IMR-90 (cell line): ENCODE measurements at regions not wholly inside any gene's neighbourhood (a gene's known extent, or its start where the extent isn't known, plus 50 kb on each side); places are given as distances from the start of the nearest gene placed in this dataset.

Source experiments
- ATAC-seq: fragments of 200-7000 bp; cut with Tn5 transposase; 2 replicates; pipeline ENCODE4 v1.9.1; 2020; ENCODE audit warnings: low read depth, mild to moderate bottlenecking, moderate library complexity
- BruUV-seq: library from RNA; stranded (reverse); fragments of 400-500 nt; replicated peaks from 2 replicates; lab custom pipeline; 2021; lab: Mats Ljungman, UMichigan
- CTCF ChIA-PET: fragments of 300-600 bp; formaldehyde crosslinking; extraction: SDS; loops from one replicate; lab custom pipeline; 2021; ENCODE audit warnings: antibody characterized with exemption; lab: Yijun Ruan, JAX
- POLR2A ChIA-PET: fragments of 300-600 bp; sonication (Branson Sonifier 250); formaldehyde crosslinking; loops from one replicate; lab custom pipeline; 2022; ENCODE audit warnings: antibody characterized with exemption; ENCODE audit not compliant: unreplicated experiment; lab: Charles Lee
- DNase-seq: peaks from one replicate; pipeline ENCODE4 v3.0.0; 2013
- H2AFZ ChIP-seq: replicated peaks from 2 replicates; pipeline ENCODE3; 2013; ENCODE audit warnings: low read length, mild to moderate bottlenecking; ENCODE audit not compliant: poor library complexity
- H2AK5ac ChIP-seq: 2 replicates; pipeline ENCODE4 v1.6.1; 2013; ENCODE audit warnings: low read depth, low read length, inconsistent platforms
- H2AK9ac ChIP-seq: replicated peaks from 2 replicates; pipeline ENCODE3; 2013; ENCODE audit warnings: mild to moderate bottlenecking, low read depth, low read length, moderate library complexity; ENCODE audit not compliant: poor library complexity
- H2BK120ac ChIP-seq: 2 replicates; pipeline ENCODE4 v1.6.1; 2013; ENCODE audit warnings: low read depth, low read length, inconsistent platforms
- H2BK15ac ChIP-seq: 3 replicates; pipeline ENCODE4 v1.6.1; 2013; ENCODE audit warnings: low read depth, low read length, inconsistent platforms
- H2BK20ac ChIP-seq: 2 replicates; pipeline ENCODE4 v1.6.1; 2013; ENCODE audit warnings: low read depth, mild to moderate bottlenecking, inconsistent platforms, low read length, moderate library complexity
- H2BK5ac ChIP-seq: 2 replicates; pipeline ENCODE4 v1.6.1; 2013; ENCODE audit warnings: mild to moderate bottlenecking, low read depth, low read length, inconsistent platforms; ENCODE audit not compliant: poor library complexity, severe bottlenecking
- H3K14ac ChIP-seq: replicated peaks from 2 replicates; pipeline ENCODE4 v1.6.1; 2013; ENCODE audit warnings: low read depth, low read length, inconsistent platforms
- H3K18ac ChIP-seq: 2 replicates; pipeline ENCODE4 v1.6.1; 2013; ENCODE audit warnings: low read depth, low read length, control low read depth
- H3K23ac ChIP-seq: 2 replicates; pipeline ENCODE4 v1.6.1; 2013; ENCODE audit warnings: low read depth, low read length, inconsistent platforms
- H3K27ac ChIP-seq: 2 replicates; pipeline ENCODE4 v1.5.1; 2013; ENCODE audit warnings: mild to moderate bottlenecking, control low read depth, low read length; ENCODE audit not compliant: insufficient read depth
- H3K27me3 ChIP-seq: 2 replicates; pipeline ENCODE4 v1.6.1; 2013; ENCODE audit warnings: low read length; ENCODE audit not compliant: control insufficient read depth, insufficient read depth
- H3K36me3 ChIP-seq: 2 replicates; pipeline ENCODE4 v1.6.1; 2013; ENCODE audit warnings: low read length, mixed read lengths; ENCODE audit not compliant: control insufficient read depth, insufficient read depth
- H3K4ac ChIP-seq: 2 replicates; pipeline ENCODE4 v1.6.1; 2013; ENCODE audit warnings: low read depth, low read length, inconsistent platforms
- H3K4me1 ChIP-seq: 2 replicates; pipeline ENCODE4 v1.6.1; 2013; ENCODE audit warnings: low read length, mixed read lengths; ENCODE audit not compliant: control insufficient read depth, insufficient read depth
- H3K4me2 ChIP-seq: 2 replicates; pipeline ENCODE4 v1.6.1; 2013; ENCODE audit warnings: low read depth, mild to moderate bottlenecking, control low read depth, low read length, moderate library complexity
- H3K4me3 ChIP-seq: 2 replicates; pipeline ENCODE4 v1.5.1; 2013; ENCODE audit warnings: low read depth, mild to moderate bottlenecking, control low read depth, low read length, moderate library complexity; ENCODE audit not compliant: insufficient read depth
- H3K56ac ChIP-seq: 2 replicates; pipeline ENCODE4 v1.6.1; 2013; ENCODE audit warnings: low read length, inconsistent platforms; ENCODE audit not compliant: insufficient read depth; ENCODE audit errors: extremely low read depth
- H3K79me1 ChIP-seq, 2 experiments: 2 replicates each; pipeline ENCODE4 v1.6.1; 2013; ENCODE audit warnings: low read length in 2 of 2, inconsistent platforms in 1 of 2, low read depth in 1 of 2
- H3K9ac ChIP-seq: 2 replicates; pipeline ENCODE4 v1.6.1; 2013; ENCODE audit warnings: low read depth, low read length, control low read depth
- H3K9me1 ChIP-seq: 2 replicates; pipeline ENCODE4 v1.6.1; 2013; ENCODE audit warnings: low read length, inconsistent platforms; ENCODE audit not compliant: insufficient read depth
- H3K9me3 ChIP-seq: 2 replicates; pipeline ENCODE4 v1.6.1; 2013; ENCODE audit warnings: low read length; ENCODE audit not compliant: control insufficient read depth, insufficient read depth
- H4K20me1 ChIP-seq: 2 replicates; pipeline ENCODE4 v1.6.1; 2013; ENCODE audit warnings: low read length, inconsistent platforms; ENCODE audit not compliant: insufficient read depth
- H4K5ac ChIP-seq: 2 replicates; pipeline ENCODE4 v1.6.1; 2013; ENCODE audit warnings: mild to moderate bottlenecking, low read depth, low read length, control low read depth
- H4K8ac ChIP-seq, 2 experiments: 2 replicates each; pipeline ENCODE4 v1.6.1; 2013; ENCODE audit warnings: low read depth in 2 of 2, low read length in 2 of 2, control low read depth in 1 of 2, inconsistent platforms in 1 of 2
- H4K91ac ChIP-seq: 2 replicates; pipeline ENCODE4 v1.6.1; 2013; ENCODE audit warnings: low read depth, low read length, inconsistent platforms; ENCODE audit not compliant: insufficient read depth
- BHLHE40 ChIP-seq: fragments of 150-350 bp; IDR thresholded peaks from 2 replicates; pipeline ENCODE4 v1.6.1; 2016; ENCODE audit warnings: mild to moderate bottlenecking, low read depth, low read length
- CEBPB ChIP-seq: IDR thresholded peaks from 2 replicates; pipeline ENCODE4 v1.6.1; 2012; ENCODE audit warnings: low read depth, low read length, improper control_type of control experiment
- CHD1 ChIP-seq: IDR thresholded peaks from 2 replicates; pipeline ENCODE4 v1.6.1; 2012; ENCODE audit warnings: low read depth, low read length, improper control_type of control experiment
- ELK1 ChIP-seq: fragments of 150-350 bp; IDR thresholded peaks from 2 replicates; pipeline ENCODE4 v1.6.1; 2016; ENCODE audit warnings: low read depth, mild to moderate bottlenecking, low read length, moderate library complexity, borderline replicate concordance
- FOS ChIP-seq: fragments of 150-350 bp; IDR thresholded peaks from 2 replicates; pipeline ENCODE4 v1.6.1; 2016; ENCODE audit warnings: low read depth, low read length
- MAFK ChIP-seq: IDR thresholded peaks from 2 replicates; pipeline ENCODE4 v1.6.1; 2012; ENCODE audit warnings: low read depth, low read length, improper control_type of control experiment
- MAZ ChIP-seq: IDR thresholded peaks from 2 replicates; pipeline ENCODE4 v1.6.1; 2012; ENCODE audit warnings: low read depth, mild to moderate bottlenecking, low read length, improper control_type of control experiment, moderate library complexity, borderline replicate concordance
- MXI1 ChIP-seq: IDR thresholded peaks from 2 replicates; pipeline ENCODE4 v1.6.1; 2012; ENCODE audit warnings: low read depth, mild to moderate bottlenecking, low read length, moderate library complexity, borderline replicate concordance
- NFE2L2 ChIP-seq: fragments of 150-350 bp; IDR thresholded peaks from 2 replicates; pipeline ENCODE4 v1.6.1; 2016; ENCODE audit warnings: low read depth, mild to moderate bottlenecking, low read length
- POLR2A ChIP-seq: IDR thresholded peaks from 2 replicates; pipeline ENCODE4 v1.6.1; 2012; ENCODE audit warnings: mild to moderate bottlenecking, low read depth, low read length
- RAD21 ChIP-seq: IDR thresholded peaks from 2 replicates; pipeline ENCODE4 v1.6.1; 2012; ENCODE audit warnings: low read length, improper control_type of control experiment
- RCOR1 ChIP-seq: IDR thresholded peaks from 2 replicates; pipeline ENCODE4 v1.6.1; 2012; ENCODE audit warnings: mild to moderate bottlenecking, low read length, improper control_type of control experiment; ENCODE audit not compliant: insufficient replicate concordance
- RFX5 ChIP-seq: IDR thresholded peaks from 2 replicates; pipeline ENCODE4 v1.8.0; 2012; ENCODE audit warnings: low read depth, mild to moderate bottlenecking, low read length, moderate library complexity
- SMC3 ChIP-seq: fragments of 150-350 bp; IDR thresholded peaks from 2 replicates; pipeline ENCODE4 v1.6.1; 2016; ENCODE audit warnings: low read depth, mild to moderate bottlenecking, antibody characterized with exemption, low read length, moderate library complexity
- USF2 ChIP-seq: fragments of 150-350 bp; IDR thresholded peaks from 2 replicates; pipeline ENCODE4 v1.6.1; 2017; ENCODE audit warnings: mild to moderate bottlenecking, antibody characterized with exemption, low read length, low read depth
- WGBS, 2 experiments: methylation state at CpG; one replicate each; pipeline versions ENCODE4 v1.1.5 to v1.1.7; 2013; ENCODE audit warnings: missing lambda C conversion rate in 2 of 2; ENCODE audit not compliant: insufficient read length in 1 of 2; ENCODE audit errors: extremely low coverage in 2 of 2; 5-methylcytosine and 5-hydroxymethylcytosine counted together
- dilution Hi-C: fragments of 300-500 bp; cut with HindIII; formaldehyde crosslinking; loops from one replicate; pipeline ENCODE4 v1.14.3; 2018; ENCODE audit warnings: low sequenced_read_pairs; ENCODE audit not compliant: unreplicated experiment
- in situ Hi-C: fragments of 300-500 bp; cut with MboI; formaldehyde crosslinking; loops from 3 replicates; pipeline ENCODE4 v1.14.3; 2019; ENCODE audit warnings: low sequenced_read_pairs, inconsistent platforms, mixed read lengths
- intact Hi-C: fragments of 100-400 bp; cut with micrococcal nuclease; formaldehyde crosslinking; loops from 2 replicates; pipeline ENCODE4 v1.10.0; 2022
- TF ChIP-seq, protein P1 (sequence below): conservative IDR thresholded peaks from 2 replicates; pipeline ENCODE4 v1.5.1; 2012; ENCODE audit warnings: mild to moderate bottlenecking, low read depth, low read length, improper control_type of control experiment

GRCh38 chr2:120966510-120967254, 231.0 kb downstream of the GLI2 start:
- in situ Hi-C loops: no loop called here
- peaks cover 12% of the 10 kb centered on the region for H3K4me1 ChIP-seq
- dilution Hi-C loops: no loop called here

More at GRCh38 chr2:120966510-120967254, 231.0 kb downstream of the GLI2 start:
- H3K9me1 ChIP-seq: peaks cover 32% of the 10 kb centered on the region
- no peak overlapping the region for H3K18ac ChIP-seq
- DNase-seq (no peak), ATAC-seq (no peak)
- intact Hi-C loops: no loop called here
- H3K4me2 ChIP-seq: no peak overlapping the region
- no peak overlapping the region for H4K91ac ChIP-seq
- no peak overlapping the region for H3K56ac ChIP-seq
- H3K23ac ChIP-seq: no peak overlapping the region
- no peak overlapping the region for H3K27ac ChIP-seq
- TF ChIP-seq, protein P1, sequence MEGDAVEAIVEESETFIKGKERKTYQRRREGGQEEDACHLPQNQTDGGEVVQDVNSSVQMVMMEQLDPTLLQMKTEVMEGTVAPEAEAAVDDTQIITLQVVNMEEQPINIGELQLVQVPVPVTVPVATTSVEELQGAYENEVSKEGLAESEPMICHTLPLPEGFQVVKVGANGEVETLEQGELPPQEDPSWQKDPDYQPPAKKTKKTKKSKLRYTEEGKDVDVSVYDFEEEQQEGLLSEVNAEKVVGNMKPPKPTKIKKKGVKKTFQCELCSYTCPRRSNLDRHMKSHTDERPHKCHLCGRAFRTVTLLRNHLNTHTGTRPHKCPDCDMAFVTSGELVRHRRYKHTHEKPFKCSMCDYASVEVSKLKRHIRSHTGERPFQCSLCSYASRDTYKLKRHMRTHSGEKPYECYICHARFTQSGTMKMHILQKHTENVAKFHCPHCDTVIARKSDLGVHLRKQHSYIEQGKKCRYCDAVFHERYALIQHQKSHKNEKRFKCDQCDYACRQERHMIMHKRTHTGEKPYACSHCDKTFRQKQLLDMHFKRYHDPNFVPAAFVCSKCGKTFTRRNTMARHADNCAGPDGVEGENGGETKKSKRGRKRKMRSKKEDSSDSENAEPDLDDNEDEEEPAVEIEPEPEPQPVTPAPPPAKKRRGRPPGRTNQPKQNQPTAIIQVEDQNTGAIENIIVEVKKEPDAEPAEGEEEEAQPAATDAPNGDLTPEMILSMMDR: no peak
- no peak for TF ChIP-seq MAFK
- TF ChIP-seq CEBPB: no peak
- no peak for TF ChIP-seq RFX5
- TF ChIP-seq SMC3: no peak
- TF ChIP-seq ELK1: no peak
- no peak for TF ChIP-seq USF2
- no peak for TF ChIP-seq MXI1
- no peak for TF ChIP-seq RCOR1
- no peak for TF ChIP-seq CHD1
- no peak for TF ChIP-seq NFE2L2
- TF ChIP-seq BHLHE40: no peak
- no peak for TF ChIP-seq MAZ
- no peak for TF ChIP-seq RAD21
- no peak for TF ChIP-seq POLR2A
- no peak for TF ChIP-seq FOS
- ChIA-PET CTCF (interaction anchor here (1.0 kb wide), 1 partner anchor 125 kb away, joined by 4 read pairs; no protein-coding TSS in a partner anchor), POLR2A (no interaction called here)
- WGBS, 2 experiments: 100% methylated on average over 1 of the region's 12 CpGs; no CpG with 5 or more reads in 1 of the 2 experiments
- H3K9me3 ChIP-seq: no peaks in the 10 kb centered on the region
- H3K4ac ChIP-seq: no peak overlapping the region
- no peak overlapping the region for H2AK9ac ChIP-seq
- H3K14ac ChIP-seq: no peak overlapping the region
- H3K27me3 ChIP-seq: no peaks in the 10 kb centered on the region
- H3K4me3 ChIP-seq: no peak overlapping the region
- no peak overlapping the region for H3K9ac ChIP-seq
- no peak overlapping the region for H2BK5ac ChIP-seq
- H2BK120ac ChIP-seq: no peak overlapping the region
- H4K20me1 ChIP-seq: peaks cover 18% of the 10 kb centered on the region
- no peak overlapping the region for H2AK5ac ChIP-seq
- H3K36me3 ChIP-seq: peaks cover 50% of the 10 kb centered on the region
- H2AFZ ChIP-seq: no peak overlapping the region
- H2BK15ac ChIP-seq: no peak overlapping the region
- BruUV-seq: no TSS peak
- H3K79me1 ChIP-seq: peaks cover 14 to 49% of the 10 kb centered on the region in 2 experiments
- no peak overlapping the region for H4K8ac ChIP-seq
- no peak overlapping the region for H2BK20ac ChIP-seq
- H4K5ac ChIP-seq: no peak overlapping the region
